Adrenal gland (tissue), 9 donors: ENCODE measurements at regions not wholly inside any gene's neighbourhood (a gene's known extent, or its start where the extent isn't known, plus 50 kb on each side); places are given as distances from the start of the nearest gene placed in this dataset.
"Not testable (repeated sequence)": the region's sequence is repeated elsewhere in the genome, so short reads cannot be mapped to it uniquely, and the experiment has no call there.

Experiments
- DNase-seq, 7 donors: peaks; one replicate each; pipeline ENCODE4 v3.0.0-alpha.2; 2019 to 2020
- H3K27ac ChIP-seq, 5 donors: fragments of 200-600 bp; sonication (generic) in 4 of 5; 1 replicate in 3 of 5; 2 replicates in 2 of 5; pipeline versions ENCODE4 v1.5.1 to v1.8.0; 2016 to 2020; ENCODE audit warnings: mild to moderate bottlenecking in 1 of 5
- H3K27me3 ChIP-seq: fragments of 200-600 bp; 2 replicates; pipeline ENCODE4 v1.8.0; 2021
- H3K36me3 ChIP-seq, 2 donors: fragments of 200-600 bp; replicated peaks in 1 of 2; 1 replicate in 1 of 2; 2 replicates in 1 of 2; pipeline versions ENCODE4 v1.5.1 to v1.8.0; 2018 to 2022
- H3K4me1 ChIP-seq, 2 donors: fragments of 200-600 bp; replicated peaks in 1 of 2; 1 replicate in 1 of 2; 2 replicates in 1 of 2; pipeline versions ENCODE4 v1.5.1 to v1.8.0; 2018 to 2021
- H3K4me3 ChIP-seq, 4 donors: fragments of 200-600 bp; sonication (generic) in 3 of 4; one replicate each; pipeline ENCODE4 v1.5.1; 2016 to 2018
- H3K9me3 ChIP-seq, 3 donors: fragments of 200-600 bp; sonication (generic) in 1 of 3; replicated peaks in 1 of 3; 1 replicate in 2 of 3; 2 replicates in 1 of 3; pipeline versions ENCODE4 v1.5.1 to v1.8.0; 2016 to 2021
- CTCF ChIP-seq, 6 experiments: fragments of 450-650 bp in 4 of 6; fragments of 200-600 bp in 2 of 6; sonication (generic) in 1 of 6; IDR thresholded peaks; 1 replicate in 5 of 6; 2 replicates in 1 of 6; pipeline versions ENCODE4 v1.5.1 to v1.8.0; 2016 to 2021; ENCODE audit warnings: antibody characterized with exemption in 6 of 6, mild to moderate bottlenecking in 2 of 6, moderate library complexity in 1 of 6
- POLR2A ChIP-seq, 2 donors: fragments of 450-650 bp; IDR thresholded peaks; one replicate each; pipeline ENCODE4 v1.6.1; 2017; ENCODE audit warnings: antibody characterized with exemption in 2 of 2, mild to moderate bottlenecking in 2 of 2, moderate library complexity in 1 of 2
- WGBS, 4 donors: extraction: QIAGEN DNeasy Blood & Tissue Kit in 2 of 4; methylation state at CpG; one replicate each; pipeline versions ENCODE4 v1.1.5 to v1.1.7; 2013 to 2017; 5-methylcytosine and 5-hydroxymethylcytosine counted together
- intact Hi-C, 2 donors: fragments of 100-400 bp; cut with DNase I; formaldehyde crosslinking; loops; one replicate each; pipeline versions ENCODE4 v1.14.1 to v1.15.0; 2022 to 2023
- donor health status: healthy with polysubstance abuse.
- donor health status: Bipolar disorder and iron deficiency.
- donor health status: DM: yes; HTN: yes; CAD: no.
- donor health status: DM: no; HTN: no; CAD: no.
- donor health status: DM: no; HTN: no; CAD: no.

GRCh38 chr10:57891201-57892006 is 376.3 kb downstream of the IPMK start:
- no peaks in the 10 kb centered on the region for H3K36me3 ChIP-seq
- no peak overlapping the region for H3K27ac ChIP-seq
- H3K4me3 ChIP-seq, result no peak overlapping the region
- no peaks in the 10 kb centered on the region for H3K9me3 ChIP-seq
- 77 to 84% (median 80%) methylated on average over 7 of the region's 7 CpGs for WGBS, 4 donors
- no peak for TF ChIP-seq CTCF (IDR thresholded peaks at IDR 0.05)
- no peak for TF ChIP-seq POLR2A (IDR thresholded peaks at IDR 0.05)
- H3K4me1 ChIP-seq, result no peaks in the 10 kb centered on the region
- no peaks in the 10 kb centered on the region for H3K27me3 ChIP-seq
- no peak for DNase-seq
- intact Hi-C loops, result no loop called here

- no peaks in the 10 kb centered on the region for H3K4me1 ChIP-seq
- no peaks in the 10 kb centered on the region for H3K9me3 ChIP-seq
- no peak for DNase-seq
- H3K36me3 ChIP-seq, result no peaks in the 10 kb centered on the region
- WGBS, 4 donors, result 89 to 93% (median 89%) methylated on average over 5 of the region's 5 CpGs
- TF ChIP-seq POLR2A (IDR thresholded peaks at IDR 0.05) (no peak), CTCF (IDR thresholded peaks at IDR 0.05) (no peak)
- intact Hi-C loops, result no loop called here
- H3K4me3 ChIP-seq, result no peak overlapping the region
- H3K27me3 ChIP-seq, result no peaks in the 10 kb centered on the region
- no peak overlapping the region for H3K27ac ChIP-seq
Observed at GRCh38 chr10:57890691-57891090, 377.0 kb downstream of the IPMK start.

DNA sequence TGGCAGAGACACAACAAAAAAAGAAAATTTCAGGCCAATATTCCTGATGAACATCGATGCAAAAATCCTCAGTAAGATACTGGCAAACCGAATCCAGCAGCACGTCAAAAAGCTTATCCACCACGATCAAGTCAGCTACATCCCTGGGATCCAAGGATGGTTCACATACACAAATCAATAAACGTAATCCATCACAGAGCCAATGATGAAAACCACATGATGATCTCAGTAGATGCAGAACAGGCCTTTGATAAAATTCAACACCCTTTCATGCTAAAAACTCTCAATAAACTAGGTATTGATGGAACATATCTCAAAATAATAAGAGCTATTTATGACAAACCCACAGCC is 382.1 kb downstream of the IPMK start:
- H3K4me3 ChIP-seq, H3K27me3 ChIP-seq, intact Hi-C loops, H3K9me3 ChIP-seq, H3K27ac ChIP-seq, H3K36me3 ChIP-seq, DNase-seq: not testable (repeated sequence)
- peaks cover 3 to 14% of the 10 kb centered on the region in 2 donors for H3K4me1 ChIP-seq
- 84 to 91% (median 90%) methylated on average over 5 of the region's 5 CpGs for WGBS, 4 donors

- H3K4me3 ChIP-seq, result no peak overlapping the region
- DNase-seq, result no peak
- H3K4me1 ChIP-seq, result peaks cover 3 to 14% of the 10 kb centered on the region in 2 donors
- H3K9me3 ChIP-seq, result no peaks in the 10 kb centered on the region
- intact Hi-C loops, result no loop called here
- no peak overlapping the region for H3K27ac ChIP-seq
- H3K36me3 ChIP-seq, result no peaks in the 10 kb centered on the region
- H3K27me3 ChIP-seq, result no peaks in the 10 kb centered on the region
- TF ChIP-seq POLR2A (IDR thresholded peaks at IDR 0.05) (no peak), CTCF (IDR thresholded peaks at IDR 0.05) (no peak)
- 63 to 73% (median 69%) methylated on average over 2 of the region's 2 CpGs for WGBS, 4 donors
Observed at GRCh38 chr10:57884965-57885617, 382.6 kb downstream of the IPMK start.
